ENCODE measurements at regions not wholly inside any gene's neighbourhood (a gene's known extent, or its start where the extent isn't known, plus 50 kb on each side); places are given as distances from the start of the nearest gene placed in this dataset.

GRCh38 chr11:33500332-33500731 is 200.3 kb downstream of the C11orf91 start:
- no peaks in the 10 kb centered on the region for H3K9me3 ChIP-seq (replicated peaks in 1 of 2; ENCODE audit: control insufficient read depth in 2 of 2, insufficient read depth in 1 of 2, low read depth in 1 of 2, low read length in 2 of 2)
- no peak overlapping the region for H2BK5ac ChIP-seq (ENCODE audit: low read length)
- H4K91ac ChIP-seq (ENCODE audit: low read depth, low read length, poor library complexity): no peak overlapping the region
- no peak overlapping the region for H3K14ac ChIP-seq (ENCODE audit: low read length)
- no peaks in the 10 kb centered on the region for H3K36me3 ChIP-seq (replicated peaks in 1 of 2; ENCODE audit: control insufficient read depth in 2 of 2, insufficient read depth in 2 of 2, low read length in 2 of 2)
- no peaks in the 10 kb centered on the region for H3K79me1 ChIP-seq (ENCODE audit: low read depth, low read length)
- H3K27ac ChIP-seq (replicated peaks; ENCODE audit: low read length): no peak overlapping the region
- no CpG with 5 or more reads among the region's 1 CpG for WGBS, 2 donors (ENCODE audit: extremely low coverage in 2 of 2, insufficient read length in 2 of 2, insufficient replicate concordance in 1 of 2)
- H3K4me3 ChIP-seq (ENCODE audit: low read length in 2 of 2): no peak overlapping the region
- H3K27me3 ChIP-seq (ENCODE audit: control insufficient read depth in 3 of 3, insufficient read depth in 3 of 3, low read depth in 1 of 3, low read length in 3 of 3): no peaks in the 10 kb centered on the region
- H3K18ac ChIP-seq (ENCODE audit: low read length): no peak overlapping the region
- H3K9ac ChIP-seq (ENCODE audit: low read depth, low read length, poor library complexity): no peak overlapping the region
- no peak overlapping the region for H2BK12ac ChIP-seq (ENCODE audit: low read length)
- no peak for DNase-seq (ENCODE audit: low spot score)
- no peak overlapping the region for H4K8ac ChIP-seq (ENCODE audit: low read depth, low read length)
- no peak overlapping the region for H2AFZ ChIP-seq (ENCODE audit: low read length)
- H3K4ac ChIP-seq (ENCODE audit: low read length): no peak overlapping the region
- H3K4me1 ChIP-seq (ENCODE audit: control insufficient read depth in 2 of 2, insufficient read depth in 1 of 2, low read depth in 1 of 2, low read length in 2 of 2): no peaks in the 10 kb centered on the region
- no peak overlapping the region for H3K4me2 ChIP-seq (ENCODE audit: insufficient read depth, low read length, poor library complexity, severe bottlenecking)
- no peak overlapping the region for H2BK15ac ChIP-seq (ENCODE audit: low read length)
- H2BK120ac ChIP-seq (ENCODE audit: low read depth, low read length): no peak overlapping the region
- H2AK5ac ChIP-seq (ENCODE audit: low read depth, low read length): no peak overlapping the region
- H3K23ac ChIP-seq (ENCODE audit: low read depth, low read length, poor library complexity): no peak overlapping the region

GRCh38 chr11:33492596-33492995 is 208.0 kb downstream of the C11orf91 start:
- Histone ChIP-seq H2BK12ac (ENCODE audit: low read length) (no peak overlapping the region), H3K18ac (ENCODE audit: low read length) (no peak overlapping the region), H3K23ac (ENCODE audit: low read depth, low read length, poor library complexity) (no peak overlapping the region), H2AK5ac (ENCODE audit: low read depth, low read length) (no peak overlapping the region), H3K14ac (ENCODE audit: low read length) (no peak overlapping the region), H3K4me3 (ENCODE audit: low read length in 2 of 2) (no peak overlapping the region), H4K8ac (ENCODE audit: low read depth, low read length) (no peak overlapping the region), H3K27me3 (ENCODE audit: control insufficient read depth in 3 of 3, insufficient read depth in 3 of 3, low read depth in 1 of 3, low read length in 3 of 3) (no peaks in the 10 kb centered on the region), H3K4ac (ENCODE audit: low read length) (no peak overlapping the region), H3K4me1 (ENCODE audit: control insufficient read depth in 2 of 2, insufficient read depth in 1 of 2, low read depth in 1 of 2, low read length in 2 of 2) (no peaks in the 10 kb centered on the region), H2BK5ac (ENCODE audit: low read length) (no peak overlapping the region), H3K79me1 (ENCODE audit: low read depth, low read length) (no peaks in the 10 kb centered on the region), H2BK120ac (ENCODE audit: low read depth, low read length) (no peak overlapping the region), H4K91ac (ENCODE audit: low read depth, low read length, poor library complexity) (no peak overlapping the region), H3K4me2 (ENCODE audit: insufficient read depth, low read length, poor library complexity, severe bottlenecking) (no peak overlapping the region), H2BK15ac (ENCODE audit: low read length) (no peak overlapping the region), H3K9me3 (replicated peaks in 1 of 2; ENCODE audit: control insufficient read depth in 2 of 2, insufficient read depth in 1 of 2, low read depth in 1 of 2, low read length in 2 of 2) (no peaks in the 10 kb centered on the region), H3K27ac (replicated peaks; ENCODE audit: low read length) (no peak overlapping the region), H3K9ac (ENCODE audit: low read depth, low read length, poor library complexity) (no peak overlapping the region), H2AFZ (ENCODE audit: low read length) (no peak overlapping the region), H3K36me3 (replicated peaks in 1 of 2; ENCODE audit: control insufficient read depth in 2 of 2, insufficient read depth in 2 of 2, low read length in 2 of 2) (no peaks in the 10 kb centered on the region)
- no CpG with 5 or more reads among the region's 6 CpGs for WGBS, 2 donors (ENCODE audit: extremely low coverage in 2 of 2, insufficient read length in 2 of 2, insufficient replicate concordance in 1 of 2)
- no peak for DNase-seq (ENCODE audit: low spot score)

GRCh38 chr11:33490842-33491370 is 209.7 kb downstream of the C11orf91 start:
- Histone ChIP-seq H2AFZ (ENCODE audit: low read length) (no peak overlapping the region), H3K79me1 (ENCODE audit: low read depth, low read length) (no peaks in the 10 kb centered on the region), H3K4me1 (ENCODE audit: control insufficient read depth in 2 of 2, insufficient read depth in 1 of 2, low read depth in 1 of 2, low read length in 2 of 2) (no peaks in the 10 kb centered on the region), H2BK15ac (ENCODE audit: low read length) (no peak overlapping the region), H3K36me3 (replicated peaks in 1 of 2; ENCODE audit: control insufficient read depth in 2 of 2, insufficient read depth in 2 of 2, low read length in 2 of 2) (no peaks in the 10 kb centered on the region), H2AK5ac (ENCODE audit: low read depth, low read length) (no peak overlapping the region), H3K14ac (ENCODE audit: low read length) (no peak overlapping the region), H4K91ac (ENCODE audit: low read depth, low read length, poor library complexity) (no peak overlapping the region), H2BK12ac (ENCODE audit: low read length) (no peak overlapping the region), H3K4ac (ENCODE audit: low read length) (no peak overlapping the region), H3K27ac (replicated peaks; ENCODE audit: low read length) (no peak overlapping the region), H3K4me3 (ENCODE audit: low read length in 2 of 2) (no peak overlapping the region), H3K9ac (ENCODE audit: low read depth, low read length, poor library complexity) (no peak overlapping the region), H2BK120ac (ENCODE audit: low read depth, low read length) (no peak overlapping the region), H3K27me3 (ENCODE audit: control insufficient read depth in 3 of 3, insufficient read depth in 3 of 3, low read depth in 1 of 3, low read length in 3 of 3) (no peaks in the 10 kb centered on the region), H4K8ac (ENCODE audit: low read depth, low read length) (no peak overlapping the region), H2BK5ac (ENCODE audit: low read length) (no peak overlapping the region), H3K4me2 (ENCODE audit: insufficient read depth, low read length, poor library complexity, severe bottlenecking) (no peak overlapping the region), H3K23ac (ENCODE audit: low read depth, low read length, poor library complexity) (no peak overlapping the region), H3K18ac (ENCODE audit: low read length) (no peak overlapping the region), H3K9me3 (replicated peaks in 1 of 2; ENCODE audit: control insufficient read depth in 2 of 2, insufficient read depth in 1 of 2, low read depth in 1 of 2, low read length in 2 of 2) (no peaks in the 10 kb centered on the region)
- WGBS, 2 donors (ENCODE audit: extremely low coverage in 2 of 2, insufficient read length in 2 of 2, insufficient replicate concordance in 1 of 2): no CpG with 5 or more reads among the region's 3 CpGs
- no peak for DNase-seq (ENCODE audit: low spot score)

- Histone ChIP-seq H3K18ac (ENCODE audit: low read length) (no peak overlapping the region), H2BK15ac (ENCODE audit: low read length) (no peak overlapping the region), H3K27me3 (ENCODE audit: control insufficient read depth in 3 of 3, insufficient read depth in 3 of 3, low read depth in 1 of 3, low read length in 3 of 3) (no peaks in the 10 kb centered on the region), H3K23ac (ENCODE audit: low read depth, low read length, poor library complexity) (no peak overlapping the region), H3K4me1 (ENCODE audit: control insufficient read depth in 2 of 2, insufficient read depth in 1 of 2, low read depth in 1 of 2, low read length in 2 of 2) (no peaks in the 10 kb centered on the region), H3K9ac (ENCODE audit: low read depth, low read length, poor library complexity) (no peak overlapping the region), H2AFZ (ENCODE audit: low read length) (no peak overlapping the region), H3K9me3 (replicated peaks in 1 of 2; ENCODE audit: control insufficient read depth in 2 of 2, insufficient read depth in 1 of 2, low read depth in 1 of 2, low read length in 2 of 2) (no peaks in the 10 kb centered on the region), H2BK12ac (ENCODE audit: low read length) (no peak overlapping the region), H3K79me1 (ENCODE audit: low read depth, low read length) (no peaks in the 10 kb centered on the region), H3K4me2 (ENCODE audit: insufficient read depth, low read length, poor library complexity, severe bottlenecking) (no peak overlapping the region), H3K27ac (replicated peaks; ENCODE audit: low read length) (no peak overlapping the region), H4K8ac (ENCODE audit: low read depth, low read length) (no peak overlapping the region), H2BK5ac (ENCODE audit: low read length) (no peak overlapping the region), H2AK5ac (ENCODE audit: low read depth, low read length) (no peak overlapping the region), H4K91ac (ENCODE audit: low read depth, low read length, poor library complexity) (no peak overlapping the region), H3K4ac (ENCODE audit: low read length) (no peak overlapping the region), H3K36me3 (replicated peaks in 1 of 2; ENCODE audit: control insufficient read depth in 2 of 2, insufficient read depth in 2 of 2, low read length in 2 of 2) (no peaks in the 10 kb centered on the region), H3K14ac (ENCODE audit: low read length) (no peak overlapping the region), H3K4me3 (ENCODE audit: low read length in 2 of 2) (no peak overlapping the region), H2BK120ac (ENCODE audit: low read depth, low read length) (no peak overlapping the region)
- no CpG with 5 or more reads among the region's 3 CpGs for whole genome bisulfite sequencing, 2 donors (ENCODE audit: extremely low coverage in 2 of 2, insufficient read length in 2 of 2, insufficient replicate concordance in 1 of 2)
- DNase-seq (ENCODE audit: low spot score): no peak
Observed at GRCh38 chr11:33488971-33489370, 211.7 kb downstream of the C11orf91 start.
